ENCODE measurements at regions not wholly inside any gene's neighbourhood (a gene's known extent, or its start where the extent isn't known, plus 50 kb on each side); places are given as distances from the start of the nearest gene placed in this dataset.

DNA sequence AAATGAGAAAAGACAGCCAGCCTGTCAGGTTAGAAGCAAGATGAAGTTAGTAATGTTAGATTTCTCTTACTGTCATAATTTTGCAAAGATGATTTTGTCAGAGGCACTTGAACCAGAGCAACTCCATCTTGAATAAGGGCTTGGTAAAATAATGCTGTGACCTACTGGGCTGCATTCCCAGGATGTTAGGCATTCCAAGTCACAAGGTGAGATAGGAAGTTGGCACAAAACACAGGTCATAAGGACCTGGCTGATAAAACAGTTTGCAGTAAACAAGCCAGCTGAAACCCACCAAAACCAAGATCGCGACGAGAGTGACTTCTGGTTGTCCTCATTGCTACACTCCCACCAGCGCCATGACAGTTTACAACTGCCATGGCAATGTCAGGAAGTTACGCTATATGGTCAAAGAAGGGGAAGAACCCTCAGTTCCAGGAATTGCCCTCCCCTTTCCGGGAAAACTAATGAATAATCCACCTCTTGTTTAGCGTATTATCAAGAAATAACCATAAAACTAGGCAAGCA is 1313.5 kb upstream of the TMEM132C start:
- TF ChIP-seq, protein P1, sequence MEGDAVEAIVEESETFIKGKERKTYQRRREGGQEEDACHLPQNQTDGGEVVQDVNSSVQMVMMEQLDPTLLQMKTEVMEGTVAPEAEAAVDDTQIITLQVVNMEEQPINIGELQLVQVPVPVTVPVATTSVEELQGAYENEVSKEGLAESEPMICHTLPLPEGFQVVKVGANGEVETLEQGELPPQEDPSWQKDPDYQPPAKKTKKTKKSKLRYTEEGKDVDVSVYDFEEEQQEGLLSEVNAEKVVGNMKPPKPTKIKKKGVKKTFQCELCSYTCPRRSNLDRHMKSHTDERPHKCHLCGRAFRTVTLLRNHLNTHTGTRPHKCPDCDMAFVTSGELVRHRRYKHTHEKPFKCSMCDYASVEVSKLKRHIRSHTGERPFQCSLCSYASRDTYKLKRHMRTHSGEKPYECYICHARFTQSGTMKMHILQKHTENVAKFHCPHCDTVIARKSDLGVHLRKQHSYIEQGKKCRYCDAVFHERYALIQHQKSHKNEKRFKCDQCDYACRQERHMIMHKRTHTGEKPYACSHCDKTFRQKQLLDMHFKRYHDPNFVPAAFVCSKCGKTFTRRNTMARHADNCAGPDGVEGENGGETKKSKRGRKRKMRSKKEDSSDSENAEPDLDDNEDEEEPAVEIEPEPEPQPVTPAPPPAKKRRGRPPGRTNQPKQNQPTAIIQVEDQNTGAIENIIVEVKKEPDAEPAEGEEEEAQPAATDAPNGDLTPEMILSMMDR (IDR thresholded peaks at IDR 0.05), result no peak
- TF ChIP-seq POLR2A (IDR thresholded peaks at IDR 0.05), result no peak
